BLaER1 treated with 17β-estradiol and CSF1 and Interleukin-3, amounts not matched to agents 10 nM and 100 nM (cell line): ENCODE measurements at regions not wholly inside any gene's neighbourhood (a gene's known extent, or its start where the extent isn't known, plus 50 kb on each side); places are given as distances from the start of the nearest gene placed in this dataset.
"Not testable (repeated sequence)": the region's sequence is repeated elsewhere in the genome, so short reads cannot be mapped to it uniquely, and the experiment has no call there.

Experiments
- H3K27ac ChIP-seq, 11 experiments: shearing (Covaris generic); formaldehyde crosslinking; 2 replicates each; pipeline ENCODE4 v1.8.1; 2022
- H3K27me3 ChIP-seq, 11 experiments: shearing (Covaris generic); formaldehyde crosslinking; 2 replicates each; pipeline ENCODE4 v1.8.1; 2022
- H3K36me3 ChIP-seq, 11 experiments: shearing (Covaris generic); formaldehyde crosslinking; 2 replicates each; pipeline ENCODE4 v1.8.1; 2022
- H3K4me1 ChIP-seq, 10 experiments: shearing (Covaris generic); formaldehyde crosslinking; 2 replicates each; pipeline ENCODE4 v1.8.1; 2022
- H3K4me2 ChIP-seq, 11 experiments: shearing (Covaris generic); formaldehyde crosslinking; 2 replicates each; pipeline ENCODE4 v1.8.1; 2022
- H3K4me3 ChIP-seq, 10 experiments: shearing (Covaris generic); formaldehyde crosslinking; 2 replicates each; pipeline ENCODE4 v1.8.1; 2022
- H3K9ac ChIP-seq, 11 experiments: shearing (Covaris generic); formaldehyde crosslinking; 2 replicates each; pipeline ENCODE4 v1.8.1; 2022
- H3K9me3 ChIP-seq, 11 experiments: shearing (Covaris generic); formaldehyde crosslinking; replicated peaks in 1 of 11; 2 replicates each; pipeline ENCODE4 v1.8.1; 2022
- H4K20me1 ChIP-seq, 11 experiments: shearing (Covaris generic); formaldehyde crosslinking; 2 replicates each; pipeline ENCODE4 v1.8.1; 2022
- Cebpa-rat ChIP-seq, 11 experiments: shearing (Covaris generic); IDR thresholded peaks; 2 replicates each; pipeline ENCODE4 v1.8.1; 2022

DNA sequence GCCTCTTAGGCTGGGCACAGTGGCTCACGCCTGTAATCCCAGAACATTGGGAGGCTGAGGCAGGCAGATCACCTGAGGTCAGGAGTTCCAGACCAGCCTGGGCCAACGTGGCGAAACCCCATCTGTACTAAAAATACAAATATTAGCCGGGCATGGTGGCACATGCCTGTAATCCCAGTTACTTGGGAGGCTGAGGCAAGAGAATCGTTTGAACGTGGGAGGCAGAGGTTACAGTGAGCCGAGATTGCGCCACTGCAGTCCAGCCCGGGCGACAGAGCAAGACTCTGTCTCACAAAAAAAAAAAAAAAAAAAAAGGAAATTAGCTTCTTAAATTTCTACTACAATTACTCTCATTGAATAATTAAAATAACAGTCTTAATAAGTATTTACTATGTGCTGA lies 52.4 kb upstream of the JARID2 start:
- H3K4me3 ChIP-seq, H3K9me3 ChIP-seq, H3K27me3 ChIP-seq, H3K36me3 ChIP-seq, H3K9ac ChIP-seq, H4K20me1 ChIP-seq: not testable (repeated sequence)
- peaks cover 0 to 22% (median 17%) of the 10 kb centered on the region in 10 experiments; a peak in 13 of 20 replicates for H3K4me1 ChIP-seq
- H3K4me2 ChIP-seq = peak overlapping the region in 5 of 11 experiments; percentile 37 to 61 (median 53); a peak in 9 of 22 replicates
- peak overlapping the region in 1 of 11 experiments; percentile 33; a peak in 1 of 22 replicates for H3K27ac ChIP-seq
- TF ChIP-seq Cebpa-rat (IDR thresholded peaks at IDR 0.05) = 0 out of 22 replicates have a peak, but pooled peaks of 1 of the 11 experiments have one; percentile 24

DNA sequence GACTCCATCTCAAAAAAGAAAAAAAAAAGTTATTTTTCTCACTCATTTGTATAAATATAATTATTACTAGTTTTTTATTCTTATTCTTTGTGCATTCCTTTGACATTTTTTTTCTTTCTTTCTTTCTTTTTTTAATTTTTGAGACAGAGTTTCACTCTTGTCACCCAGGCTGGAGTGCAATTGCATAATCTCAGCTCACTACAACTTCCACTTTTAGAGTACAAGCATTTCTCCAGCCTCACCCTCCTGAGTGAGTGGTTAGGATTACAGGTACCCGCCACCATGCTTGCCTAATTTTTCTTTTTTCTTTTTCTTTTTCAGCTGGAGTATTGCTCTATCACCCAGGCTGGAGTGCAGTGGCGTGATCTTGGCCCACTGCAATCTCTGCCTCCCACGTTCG lies 51.4 kb upstream of the JARID2 start:
- TF ChIP-seq Cebpa-rat (IDR thresholded peaks at IDR 0.05) = peak in 2 of 11 experiments; percentile 48; a peak in 2 of 22 replicates
- peak overlapping the region in 5 of 11 experiments; percentile 37 to 61 (median 53); a peak in 9 of 22 replicates for H3K4me2 ChIP-seq
- H3K27me3 ChIP-seq = no peaks in the 10 kb centered on the region
- H3K9ac ChIP-seq = no peak overlapping the region
- H3K4me1 ChIP-seq = peaks cover 0 to 22% (median 17%) of the 10 kb centered on the region in 10 experiments; a peak in 13 of 20 replicates
- no peaks in the 10 kb centered on the region for H3K9me3 ChIP-seq
- no peaks in the 10 kb centered on the region for H3K36me3 ChIP-seq
- H3K4me3 ChIP-seq = no peak overlapping the region
- H3K27ac ChIP-seq = peak overlapping the region in 2 of 11 experiments; percentile 32 to 33; a peak in 2 of 22 replicates
- no peaks in the 10 kb centered on the region for H4K20me1 ChIP-seq
